ENCODE measurements at regions not wholly inside any gene's neighbourhood (a gene's known extent, or its start where the extent isn't known, plus 50 kb on each side); places are given as distances from the start of the nearest gene placed in this dataset.
"Not testable (repeated sequence)": the region's sequence is repeated elsewhere in the genome, so short reads cannot be mapped to it uniquely, and the experiment has no call there.

DNA sequence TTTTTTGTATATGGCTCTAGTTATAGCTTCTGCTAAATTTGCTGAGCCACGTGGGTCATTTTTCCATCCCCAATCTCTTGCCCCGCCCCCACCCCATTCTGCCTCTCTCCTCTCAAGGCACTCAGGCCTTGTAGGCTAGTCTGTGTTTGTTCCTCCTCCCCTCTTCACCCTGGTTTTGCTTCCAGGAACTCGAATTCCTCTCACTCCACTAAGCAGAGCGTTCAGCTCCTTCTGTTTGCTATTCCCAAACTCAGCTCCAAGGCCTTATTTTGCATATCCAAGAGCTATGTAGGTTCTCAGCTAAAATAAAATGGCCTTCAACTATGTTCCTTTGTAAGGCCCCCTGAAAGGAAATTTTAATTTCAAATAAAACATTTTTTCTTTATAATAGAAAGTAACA lies 1293.7 kb downstream of the EPHA7 start:
- no peak for ATAC-seq (replicated peaks)
- H3K4me1 Mint-ChIP-seq = no peaks in the 10 kb centered on the region
- no peaks in the 10 kb centered on the region for H3K36me3 Mint-ChIP-seq (ENCODE audit: low read depth)
- H3K27ac Mint-ChIP-seq = no peak overlapping the region
- peaks cover 16% of the 10 kb centered on the region for H3K9me3 Mint-ChIP-seq
- no peaks in the 10 kb centered on the region for H3K27me3 Mint-ChIP-seq
- H3K4me3 Mint-ChIP-seq = no peak overlapping the region

DNA sequence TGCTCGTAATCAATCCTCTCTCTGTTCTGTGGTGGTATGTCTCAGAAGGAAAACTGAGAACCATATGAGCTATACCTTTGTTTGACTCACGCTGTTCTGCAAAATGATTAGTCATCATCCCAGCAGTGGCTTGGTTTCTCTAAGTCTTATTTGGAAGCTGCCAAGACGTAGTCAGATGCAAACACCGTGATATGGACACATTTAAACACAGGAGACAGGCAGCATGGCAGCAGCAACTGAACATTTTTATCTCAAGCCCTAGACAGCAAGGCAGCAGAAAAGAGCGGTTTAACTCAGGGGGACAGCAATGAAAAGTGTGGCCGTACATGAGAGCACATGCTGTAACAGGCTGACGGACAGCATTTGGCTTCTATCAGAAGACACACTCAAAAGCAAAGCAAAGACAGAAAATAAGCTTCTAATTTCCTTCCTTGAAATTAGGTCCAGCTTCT lies 1295.1 kb downstream of the EPHA7 start:
- Mint-ChIP-seq H3K4me3 (no peak overlapping the region), H3K9me3 (peaks cover 20% of the 10 kb centered on the region), H3K4me1 (no peaks in the 10 kb centered on the region), H3K36me3 (ENCODE audit: low read depth) (no peaks in the 10 kb centered on the region), H3K27ac (no peak overlapping the region), H3K27me3 (no peaks in the 10 kb centered on the region)
- ATAC-seq (replicated peaks) = no peak

DNA sequence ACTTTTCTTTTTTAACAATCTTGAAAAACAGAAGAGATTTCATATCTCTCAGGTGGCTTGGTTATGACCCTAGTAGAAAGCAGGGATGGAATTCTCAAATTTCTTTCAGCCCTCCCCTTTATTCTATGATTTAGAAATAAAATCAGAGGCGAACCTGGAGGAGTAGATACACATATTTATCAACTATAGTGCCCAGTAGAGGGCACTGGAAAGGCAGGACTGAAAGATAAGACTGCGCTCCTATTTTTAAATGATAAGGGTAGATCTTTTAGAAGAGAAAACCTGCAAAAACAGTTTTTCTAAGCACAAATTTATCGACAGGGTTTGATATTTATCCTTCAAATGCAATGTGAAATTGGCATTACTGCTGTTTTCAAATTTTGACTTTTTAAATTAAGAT lies 1296.6 kb downstream of the EPHA7 start:
- Mint-ChIP-seq H3K27me3 (no peaks in the 10 kb centered on the region), H3K36me3 (ENCODE audit: low read depth) (no peaks in the 10 kb centered on the region), H3K4me3 (no peak overlapping the region), H3K27ac (no peak overlapping the region), H3K9me3 (peaks cover 14% of the 10 kb centered on the region), H3K4me1 (no peaks in the 10 kb centered on the region)
- ATAC-seq (replicated peaks) = no peak

GRCh38 chr6:92121228-92121627 lies 1298.1 kb downstream of the EPHA7 start:
- Mint-ChIP-seq H3K36me3 (ENCODE audit: low read depth) (no peaks in the 10 kb centered on the region), H3K4me1 (no peaks in the 10 kb centered on the region), H3K9me3 (peaks cover 7% of the 10 kb centered on the region), H3K27ac (no peak overlapping the region), H3K4me3 (no peak overlapping the region), H3K27me3 (no peaks in the 10 kb centered on the region)
- no peak for ATAC-seq (replicated peaks)

DNA sequence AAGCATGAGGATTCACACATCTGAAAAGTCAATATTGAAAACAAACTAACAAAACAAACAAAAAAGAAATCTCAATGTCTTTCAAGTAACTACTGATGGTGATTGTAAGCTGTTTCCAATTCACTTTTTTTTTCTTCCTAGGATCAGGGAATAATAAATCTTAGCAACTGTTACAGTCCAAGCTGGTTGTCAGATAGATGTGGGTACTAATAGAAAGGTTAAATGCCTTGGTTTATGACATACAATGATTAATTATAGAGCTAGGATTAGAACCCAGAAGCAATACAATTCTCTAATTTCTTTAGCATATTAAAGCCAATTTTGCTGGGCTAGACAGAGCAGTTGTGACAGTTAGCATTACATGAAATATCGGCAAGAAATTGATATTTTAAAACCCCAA lies 1301.6 kb downstream of the EPHA7 start:
- Mint-ChIP-seq H3K4me3 (no peak overlapping the region), H3K27ac (no peak overlapping the region)

GRCh38 chr6:92114797-92115196 lies 1304.6 kb downstream of the EPHA7 start:
- Mint-ChIP-seq H3K36me3 (ENCODE audit: low read depth) (no peaks in the 10 kb centered on the region), H3K4me3 (no peak overlapping the region), H3K27ac (no peak overlapping the region), H3K4me1 (no peaks in the 10 kb centered on the region), H3K27me3 (no peaks in the 10 kb centered on the region), H3K9me3 (peaks cover 8% of the 10 kb centered on the region)
- ATAC-seq (replicated peaks) = no peak

More for the DNA sequence above, 1301.6 kb downstream of the EPHA7 start:
- Mint-ChIP-seq H3K27me3 (no peaks in the 10 kb centered on the region), H3K9me3 (peaks cover 8% of the 10 kb centered on the region), H3K4me1 (no peaks in the 10 kb centered on the region), H3K36me3 (ENCODE audit: low read depth) (no peaks in the 10 kb centered on the region)
- no peak for ATAC-seq (replicated peaks)

DNA sequence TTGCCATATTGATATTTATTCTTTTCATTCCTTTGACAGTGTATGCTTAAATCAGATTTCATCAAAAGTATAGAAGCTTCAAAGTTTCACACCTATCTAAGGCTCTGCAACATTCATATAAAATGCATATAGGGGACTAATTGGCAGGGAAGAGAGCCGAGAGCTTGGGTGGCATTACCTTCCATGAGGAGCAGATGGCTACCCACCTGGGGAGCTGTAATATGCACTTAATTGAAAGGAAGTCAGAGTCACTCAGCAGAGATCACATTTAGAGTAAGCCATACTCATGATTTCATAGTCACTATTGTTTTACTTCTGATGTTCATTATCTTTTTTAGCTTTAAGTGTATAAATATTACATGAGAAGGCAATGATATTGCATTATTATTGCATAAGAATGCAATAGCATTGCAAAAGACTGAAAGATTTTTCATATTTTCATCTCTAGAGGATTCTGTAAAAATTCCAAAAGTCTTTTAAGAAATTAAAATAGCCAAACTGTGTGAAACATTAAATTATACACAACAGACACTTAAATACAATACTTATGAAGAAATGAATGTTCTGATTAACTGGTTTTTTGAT lies 1305.2 kb downstream of the EPHA7 start:
- no peak overlapping the region for H3K27ac Mint-ChIP-seq
- no peak overlapping the region for H3K4me3 Mint-ChIP-seq
- H3K27me3 Mint-ChIP-seq = no peaks in the 10 kb centered on the region

DNA sequence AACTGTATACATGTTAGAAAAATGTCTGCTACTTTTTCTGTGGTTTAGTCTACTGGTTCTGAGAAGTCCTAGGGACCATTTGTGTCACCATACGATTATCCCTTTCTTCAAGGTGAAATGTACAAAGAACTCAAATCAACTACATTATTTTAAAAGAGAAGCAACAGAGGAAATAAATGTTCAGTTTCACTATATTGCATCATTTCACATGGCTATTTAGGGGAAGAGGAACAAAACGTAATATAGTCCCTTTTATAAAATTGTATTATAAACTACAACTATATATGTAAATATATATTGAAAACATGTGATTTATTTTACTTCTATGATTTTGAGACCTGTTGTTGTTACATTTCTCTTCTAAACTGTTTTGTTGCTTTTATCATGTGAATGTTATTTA lies 1308.0 kb downstream of the EPHA7 start:
- no peaks in the 10 kb centered on the region for H3K36me3 Mint-ChIP-seq (ENCODE audit: low read depth)
- no peaks in the 10 kb centered on the region for H3K27me3 Mint-ChIP-seq
- peaks cover 21% of the 10 kb centered on the region for H3K9me3 Mint-ChIP-seq
- no peaks in the 10 kb centered on the region for H3K4me1 Mint-ChIP-seq
- no peak overlapping the region for H3K27ac Mint-ChIP-seq
- no peak for ATAC-seq (replicated peaks)
- H3K4me3 Mint-ChIP-seq = no peak overlapping the region

More for the DNA sequence above, 1305.2 kb downstream of the EPHA7 start:
- H3K9me3 Mint-ChIP-seq = peaks cover 8% of the 10 kb centered on the region
- H3K36me3 Mint-ChIP-seq (ENCODE audit: low read depth) = no peaks in the 10 kb centered on the region
- no peak for ATAC-seq (replicated peaks)
- H3K4me1 Mint-ChIP-seq = no peaks in the 10 kb centered on the region

GRCh38 chr6:92110403-92110802 lies 1309.0 kb downstream of the EPHA7 start:
- Mint-ChIP-seq H3K36me3 (ENCODE audit: low read depth) (no peaks in the 10 kb centered on the region), H3K4me3 (no peak overlapping the region), H3K4me1 (no peaks in the 10 kb centered on the region), H3K9me3 (peaks cover 19% of the 10 kb centered on the region), H3K27me3 (no peaks in the 10 kb centered on the region), H3K27ac (no peak overlapping the region)
- no peak for ATAC-seq (replicated peaks)

GRCh38 chr6:92109956-92110355 lies 1309.4 kb downstream of the EPHA7 start:
- H3K27ac Mint-ChIP-seq = no peak overlapping the region
- H3K4me3 Mint-ChIP-seq = no peak overlapping the region

DNA sequence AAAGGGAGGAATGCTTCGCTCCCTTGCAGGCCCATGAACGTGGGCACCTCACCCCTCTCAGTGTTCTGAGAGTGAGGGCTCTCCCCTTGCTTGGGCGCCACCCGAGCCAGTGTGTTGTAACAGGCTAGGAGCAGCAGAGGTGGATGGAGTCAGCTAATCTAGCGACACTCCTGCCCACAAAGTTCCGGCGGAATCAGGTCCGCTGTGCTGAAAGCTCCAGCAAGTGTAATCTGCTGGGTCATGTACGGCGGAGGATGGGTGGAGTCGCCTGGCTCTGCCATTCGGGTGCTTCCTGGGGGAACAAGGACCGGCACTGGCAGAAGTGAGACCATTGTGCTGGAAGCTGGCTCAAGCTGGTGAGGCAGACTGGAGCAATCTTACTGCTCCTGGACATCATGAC lies 1310.1 kb downstream of the EPHA7 start:
- H3K4me1 Mint-ChIP-seq = no peaks in the 10 kb centered on the region
- H3K9me3 Mint-ChIP-seq = peaks cover 21% of the 10 kb centered on the region
- H3K36me3 Mint-ChIP-seq (ENCODE audit: low read depth) = no peaks in the 10 kb centered on the region
- H3K4me3 Mint-ChIP-seq = no peak overlapping the region
- no peak overlapping the region for H3K27ac Mint-ChIP-seq
- ATAC-seq (replicated peaks) = no peak
- no peaks in the 10 kb centered on the region for H3K27me3 Mint-ChIP-seq

More at GRCh38 chr6:92109956-92110355, 1309.4 kb downstream of the EPHA7 start:
- H3K9me3 Mint-ChIP-seq = peaks cover 21% of the 10 kb centered on the region
- no peaks in the 10 kb centered on the region for H3K4me1 Mint-ChIP-seq
- H3K27me3 Mint-ChIP-seq = no peaks in the 10 kb centered on the region
- H3K36me3 Mint-ChIP-seq (ENCODE audit: low read depth) = no peaks in the 10 kb centered on the region
- no peak for ATAC-seq (replicated peaks)

DNA sequence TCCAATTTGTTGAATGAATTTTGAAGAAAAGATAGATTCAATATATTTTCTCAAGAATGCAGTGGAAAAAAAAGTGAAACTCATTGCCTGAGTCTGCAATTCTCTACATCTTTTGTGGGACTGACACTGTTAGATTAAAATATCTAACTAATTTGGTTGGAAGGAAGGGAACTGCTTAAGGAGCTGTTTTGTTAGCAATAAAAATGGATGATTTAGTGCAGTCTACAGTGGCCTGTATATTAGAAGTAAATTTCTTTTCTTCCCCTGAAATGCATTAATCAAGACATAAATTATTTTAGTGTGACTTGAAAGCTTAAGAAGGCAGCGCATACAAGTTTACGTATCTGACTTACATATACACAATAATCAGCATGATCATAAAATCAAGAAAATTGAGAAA lies 1332.6 kb downstream of the EPHA7 start:
- no peak overlapping the region for H3K4me3 Mint-ChIP-seq
- ATAC-seq (replicated peaks) = no peak
- H3K4me1 Mint-ChIP-seq = no peaks in the 10 kb centered on the region
- no peaks in the 10 kb centered on the region for H3K36me3 Mint-ChIP-seq (ENCODE audit: low read depth)
- H3K27me3 Mint-ChIP-seq = no peaks in the 10 kb centered on the region
- no peak overlapping the region for H3K27ac Mint-ChIP-seq
- peaks cover 19% of the 10 kb centered on the region for H3K9me3 Mint-ChIP-seq

- H3K9me3 Mint-ChIP-seq = peaks cover 20% of the 10 kb centered on the region
- H3K4me3 Mint-ChIP-seq; H3K4me1 Mint-ChIP-seq; H3K27me3 Mint-ChIP-seq; H3K27ac Mint-ChIP-seq; H3K36me3 Mint-ChIP-seq (ENCODE audit: low read depth); ATAC-seq (replicated peaks): not testable (repeated sequence)
These were observed 1335.4 kb downstream of the EPHA7 start for GRCh38 chr6:92083914-92084313.

DNA sequence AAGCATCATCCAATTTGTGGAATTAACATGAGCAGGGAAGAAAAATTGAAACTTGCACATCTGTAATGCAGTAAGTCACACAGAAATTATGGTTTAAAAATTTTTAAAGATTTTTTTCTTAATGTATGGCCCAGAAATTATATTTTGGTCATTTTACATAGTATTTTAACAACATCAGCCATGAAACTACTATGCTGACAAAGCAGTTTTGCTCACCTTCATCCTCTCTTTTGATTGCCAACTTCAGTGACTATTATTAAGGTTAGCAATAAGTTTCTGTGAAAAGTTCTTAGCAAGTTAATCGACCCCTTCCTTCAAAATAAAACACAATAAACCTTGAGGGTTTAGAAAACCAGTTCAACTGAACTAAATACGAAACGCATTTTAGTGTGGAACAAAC lies 1347.0 kb downstream of the EPHA7 start:
- H3K9me3 Mint-ChIP-seq = no peaks in the 10 kb centered on the region
- no peak overlapping the region for H3K4me3 Mint-ChIP-seq
- ATAC-seq (replicated peaks) = no peak
- H3K27ac Mint-ChIP-seq = no peak overlapping the region
- no peaks in the 10 kb centered on the region for H3K36me3 Mint-ChIP-seq (ENCODE audit: low read depth)
- no peaks in the 10 kb centered on the region for H3K4me1 Mint-ChIP-seq
- H3K27me3 Mint-ChIP-seq = no peaks in the 10 kb centered on the region

DNA sequence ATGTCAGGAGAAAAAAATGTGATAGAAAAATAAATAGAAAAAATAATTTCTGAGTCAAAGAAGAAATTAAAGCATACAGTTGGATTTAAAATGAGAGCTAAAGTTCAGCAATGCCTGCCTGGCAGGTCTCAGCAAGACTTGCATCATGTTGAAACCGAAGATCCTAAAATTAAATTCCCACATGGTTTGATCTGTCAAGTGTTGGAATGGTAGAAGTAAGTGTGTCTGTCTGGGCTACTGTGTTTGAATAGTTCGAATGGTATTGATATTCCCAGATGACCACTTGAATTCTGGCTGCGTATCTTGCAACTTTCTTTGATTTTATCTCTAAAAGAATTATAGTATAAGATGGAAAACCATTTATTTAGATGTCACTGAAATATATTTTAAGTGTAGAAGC lies 1349.6 kb downstream of the EPHA7 start:
- H3K4me1 Mint-ChIP-seq = no peaks in the 10 kb centered on the region
- no peak for ATAC-seq (replicated peaks)
- no peaks in the 10 kb centered on the region for H3K9me3 Mint-ChIP-seq
- no peak overlapping the region for H3K27ac Mint-ChIP-seq
- no peaks in the 10 kb centered on the region for H3K36me3 Mint-ChIP-seq (ENCODE audit: low read depth)
- no peaks in the 10 kb centered on the region for H3K27me3 Mint-ChIP-seq
- H3K4me3 Mint-ChIP-seq = no peak overlapping the region

GRCh38 chr6:92052513-92052912 lies 1366.8 kb downstream of the EPHA7 start:
- Mint-ChIP-seq H3K27me3 (no peaks in the 10 kb centered on the region), H3K4me3 (no peak overlapping the region), H3K9me3 (peaks cover 4% of the 10 kb centered on the region), H3K36me3 (ENCODE audit: low read depth) (no peaks in the 10 kb centered on the region), H3K4me1 (no peaks in the 10 kb centered on the region), H3K27ac (no peak overlapping the region)
- ATAC-seq (replicated peaks) = no peak
